Left ventricle myocardium inferior (tissue), 1 donor: ENCODE measurements at regions not wholly inside any gene's neighbourhood (a gene's known extent, or its start where the extent isn't known, plus 50 kb on each side); places are given as distances from the start of the nearest gene placed in this dataset.

Experiments
- DNase-seq: peaks from one replicate; pipeline ENCODE4 v3.0.0-alpha.2; 2020
- H3K27ac ChIP-seq: fragments of 200-600 bp; replicated peaks from 2 replicates; pipeline ENCODE4 v1.8.0; 2021
- H3K27me3 ChIP-seq: fragments of 200-600 bp; 2 replicates; pipeline ENCODE4 v1.8.0; 2021; ENCODE audit warnings: low read depth
- H3K36me3 ChIP-seq: fragments of 200-600 bp; 2 replicates; pipeline ENCODE4 v1.8.0; 2021
- H3K4me1 ChIP-seq: fragments of 200-600 bp; 2 replicates; pipeline ENCODE4 v1.8.0; 2021
- H3K4me3 ChIP-seq: fragments of 200-600 bp; 2 replicates; pipeline ENCODE4 v1.8.0; 2021; ENCODE audit warnings: mild to moderate bottlenecking, moderate library complexity
- H3K9me3 ChIP-seq: fragments of 200-600 bp; replicated peaks from 2 replicates; pipeline ENCODE4 v1.8.0; 2021
- intact Hi-C: fragments of 100-400 bp; cut with micrococcal nuclease; formaldehyde crosslinking; loops from one replicate; pipeline ENCODE4 v1.11.0; 2022
- TF ChIP-seq, protein P1 (sequence below): fragments of 200-600 bp; IDR thresholded peaks from 2 replicates; pipeline ENCODE4 v1.8.0; 2021; ENCODE audit warnings: antibody characterized with exemption, mild to moderate bottlenecking, borderline replicate concordance
- donor health status: DM: no; HTN: yes; CAD: no; lungs with severe emphysema.

- intact Hi-C loops = no loop called here
- Histone ChIP-seq H3K27ac (no peak overlapping the region), H3K36me3 (no peaks in the 10 kb centered on the region), H3K27me3 (no peaks in the 10 kb centered on the region), H3K4me1 (peaks cover 12% of the 10 kb centered on the region), H3K9me3 (peaks cover 18% of the 10 kb centered on the region), H3K4me3 (no peak overlapping the region)
- DNase-seq = no peak
- TF ChIP-seq, protein P1, sequence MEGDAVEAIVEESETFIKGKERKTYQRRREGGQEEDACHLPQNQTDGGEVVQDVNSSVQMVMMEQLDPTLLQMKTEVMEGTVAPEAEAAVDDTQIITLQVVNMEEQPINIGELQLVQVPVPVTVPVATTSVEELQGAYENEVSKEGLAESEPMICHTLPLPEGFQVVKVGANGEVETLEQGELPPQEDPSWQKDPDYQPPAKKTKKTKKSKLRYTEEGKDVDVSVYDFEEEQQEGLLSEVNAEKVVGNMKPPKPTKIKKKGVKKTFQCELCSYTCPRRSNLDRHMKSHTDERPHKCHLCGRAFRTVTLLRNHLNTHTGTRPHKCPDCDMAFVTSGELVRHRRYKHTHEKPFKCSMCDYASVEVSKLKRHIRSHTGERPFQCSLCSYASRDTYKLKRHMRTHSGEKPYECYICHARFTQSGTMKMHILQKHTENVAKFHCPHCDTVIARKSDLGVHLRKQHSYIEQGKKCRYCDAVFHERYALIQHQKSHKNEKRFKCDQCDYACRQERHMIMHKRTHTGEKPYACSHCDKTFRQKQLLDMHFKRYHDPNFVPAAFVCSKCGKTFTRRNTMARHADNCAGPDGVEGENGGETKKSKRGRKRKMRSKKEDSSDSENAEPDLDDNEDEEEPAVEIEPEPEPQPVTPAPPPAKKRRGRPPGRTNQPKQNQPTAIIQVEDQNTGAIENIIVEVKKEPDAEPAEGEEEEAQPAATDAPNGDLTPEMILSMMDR = no peak
Observed at GRCh38 chr10:6365384-6365783, 162.7 kb downstream of the PFKFB3 start.
